Osteoblast (primary cell): ENCODE measurements at regions not wholly inside any gene's neighbourhood (a gene's known extent, or its start where the extent isn't known, plus 50 kb on each side); places are given as distances from the start of the nearest gene placed in this dataset. TPM values are rescaled to one million over a fixed set of nuclear protein-coding genes. Genes with fewer than 3 reads are reported as not detected.

Experiments used
- DNase-seq: peaks from one replicate; pipeline ENCODE4 v3.0.0; 2011; ENCODE audit warnings: low spot score, mixed read lengths; ENCODE audit not compliant: insufficient read length; ENCODE audit errors: missing footprints
- H2AFZ ChIP-seq: 2 replicates; pipeline ENCODE4 v1.6.0; 2011; ENCODE audit warnings: mild to moderate bottlenecking, low read length
- H3K27ac ChIP-seq: 2 replicates; pipeline ENCODE4 v1.5.1; 2011; ENCODE audit warnings: mild to moderate bottlenecking, low read depth, low read length, moderate library complexity
- H3K27me3 ChIP-seq: 2 replicates; pipeline ENCODE4 v1.6.0; 2012; ENCODE audit warnings: mild to moderate bottlenecking, control low read depth, inconsistent platforms, low read length, moderate library complexity; ENCODE audit not compliant: insufficient read depth
- H3K36me3 ChIP-seq: 2 replicates; pipeline ENCODE4 v1.5.1; 2011; ENCODE audit warnings: mild to moderate bottlenecking, low read length, control low read depth, moderate library complexity; ENCODE audit not compliant: insufficient read depth
- H3K4me1 ChIP-seq: 2 replicates; pipeline ENCODE4 v1.5.1; 2011; ENCODE audit warnings: mild to moderate bottlenecking, low read length, control low read depth, moderate library complexity; ENCODE audit not compliant: insufficient read depth
- H3K4me2 ChIP-seq: 2 replicates; pipeline ENCODE4 v1.6.0; 2011; ENCODE audit warnings: mild to moderate bottlenecking, low read length; ENCODE audit not compliant: insufficient read depth
- H3K4me3 ChIP-seq: fragments of 200-600 bp; sonication (generic); 3 replicates; pipeline ENCODE4 v1.5.1; 2012; ENCODE audit warnings: mild to moderate bottlenecking, low read length, inconsistent platforms; ENCODE audit not compliant: insufficient read depth
- H3K79me2 ChIP-seq: 2 replicates; pipeline ENCODE4 v1.6.0; 2012; ENCODE audit warnings: mild to moderate bottlenecking, low read length, control low read depth, inconsistent platforms; ENCODE audit not compliant: insufficient read depth
- H3K9me3 ChIP-seq: 2 replicates; pipeline ENCODE4 v1.5.1; 2011; ENCODE audit warnings: low read depth, low read length, control low read depth
- H4K20me1 ChIP-seq: 2 replicates; pipeline ENCODE4 v1.6.0; 2012; ENCODE audit warnings: mild to moderate bottlenecking, low read length, control low read depth; ENCODE audit not compliant: insufficient read depth
- CTCF ChIP-seq: IDR thresholded peaks from 2 replicates; pipeline ENCODE4 v1.5.1; 2011; ENCODE audit warnings: mild to moderate bottlenecking, low read depth, low read length, moderate library complexity; ENCODE audit errors: extremely low read depth
- small RNA-seq: library from RNA; depleted of rRNA; stranded (forward); fragments of <200 nt; gene quantifications from one replicate; pipeline ENCODE3, GENCODE V24; 2012

DNA sequence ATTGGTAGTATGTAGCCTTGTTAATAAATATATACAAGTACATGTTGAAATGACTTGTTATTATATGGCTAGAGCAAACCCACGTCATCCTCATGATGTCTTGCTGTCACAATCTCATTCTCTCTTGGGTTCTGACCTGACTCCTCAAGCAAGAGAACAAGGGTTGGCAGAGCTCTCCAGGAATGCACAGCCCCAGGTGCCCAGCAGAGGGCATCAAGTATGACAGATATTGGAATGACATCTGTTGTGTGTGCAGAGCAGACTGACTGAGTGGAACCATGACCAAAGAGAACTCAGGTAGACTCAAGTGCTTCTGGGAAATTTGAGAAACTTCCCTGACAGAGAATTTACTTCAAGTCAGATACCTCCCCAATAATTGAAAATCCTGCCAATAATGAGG, 90.6 kb downstream of the PAX1 start:
- no peaks in the 10 kb centered on the region for H4K20me1 ChIP-seq

DNA sequence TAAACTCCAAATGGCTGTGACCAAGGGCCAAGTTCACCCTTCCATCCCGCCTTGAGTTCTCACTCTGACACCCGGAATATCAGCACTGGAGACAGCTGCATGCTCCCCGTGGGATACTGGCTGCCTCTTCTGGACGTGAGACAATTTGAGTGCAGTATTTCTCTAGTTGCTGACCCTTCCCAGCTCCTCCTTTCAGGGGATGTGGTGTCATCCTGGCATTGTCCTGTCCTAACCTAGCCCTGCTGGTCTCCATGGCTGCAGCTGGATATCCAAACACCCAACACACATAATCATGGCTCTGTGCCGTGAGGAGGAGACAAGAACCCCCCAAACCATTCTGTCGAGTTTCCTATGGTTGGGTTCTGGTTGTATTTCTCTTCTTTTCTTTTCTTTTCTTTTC, 82.6 kb downstream of the PAX1 start:
- Histone ChIP-seq H4K20me1 (no peaks in the 10 kb centered on the region), H2AFZ (no peak overlapping the region), H3K79me2 (no peaks in the 10 kb centered on the region), H3K4me3 (no peak overlapping the region), H3K4me1 (no peaks in the 10 kb centered on the region), H3K4me2 (no peak overlapping the region), H3K36me3 (no peaks in the 10 kb centered on the region), H3K9me3 (peaks cover 2% of the 10 kb centered on the region), H3K27me3 (no peaks in the 10 kb centered on the region), H3K27ac (no peak overlapping the region)
- TF ChIP-seq CTCF, result no peak
- no peak for DNase-seq

More for the DNA sequence above, 90.6 kb downstream of the PAX1 start:
- peaks cover 2% of the 10 kb centered on the region for H3K9me3 ChIP-seq
- H3K4me2 ChIP-seq, result no peak overlapping the region
- no peaks in the 10 kb centered on the region for H3K79me2 ChIP-seq
- H3K36me3 ChIP-seq, result no peaks in the 10 kb centered on the region
- no peak overlapping the region for H3K4me3 ChIP-seq
- H3K27ac ChIP-seq, result no peak overlapping the region
- no peaks in the 10 kb centered on the region for H3K27me3 ChIP-seq
- no peak overlapping the region for H2AFZ ChIP-seq
- no peaks in the 10 kb centered on the region for H3K4me1 ChIP-seq
- DNase-seq, result no peak
- TF ChIP-seq CTCF, result no peak

GRCh38 chr20:21781446-21782075, 76.1 kb downstream of the PAX1 start:
- TF ChIP-seq CTCF, result no peak

DNA sequence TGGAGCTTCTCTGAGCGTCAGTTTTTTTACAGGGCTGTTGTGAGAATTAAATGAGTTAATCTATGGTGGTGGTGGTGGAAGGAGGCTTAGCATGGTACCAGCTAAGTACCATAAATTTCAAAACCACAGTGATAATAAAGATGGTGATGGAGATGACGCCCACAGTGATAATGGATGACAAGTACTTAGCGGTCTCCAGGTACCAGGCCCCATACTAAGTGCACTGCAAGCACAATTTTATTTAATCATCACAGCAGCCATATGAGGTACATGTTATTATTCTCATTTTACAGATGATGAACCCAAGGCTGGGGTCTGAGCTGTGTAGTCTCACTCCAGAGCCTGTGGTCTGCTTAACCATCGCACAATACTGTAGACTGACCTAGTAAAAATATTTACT, 75.1 kb downstream of the PAX1 start:
- no peaks in the 10 kb centered on the region for H3K79me2 ChIP-seq
- no peak overlapping the region for H3K27ac ChIP-seq
- no peaks in the 10 kb centered on the region for H3K4me1 ChIP-seq
- H3K36me3 ChIP-seq, result no peaks in the 10 kb centered on the region
- no peaks in the 10 kb centered on the region for H3K27me3 ChIP-seq
- H3K4me2 ChIP-seq, result no peak overlapping the region
- TF ChIP-seq CTCF, result no peak
- H4K20me1 ChIP-seq, result no peaks in the 10 kb centered on the region
- H2AFZ ChIP-seq, result no peak overlapping the region
- DNase-seq, result no peak
- H3K9me3 ChIP-seq, result peaks cover 3% of the 10 kb centered on the region
- no peak overlapping the region for H3K4me3 ChIP-seq

More at GRCh38 chr20:21781446-21782075, 76.1 kb downstream of the PAX1 start:
- no peak for DNase-seq
- no peaks in the 10 kb centered on the region for H3K27me3 ChIP-seq
- H3K79me2 ChIP-seq, result no peaks in the 10 kb centered on the region
- H3K4me3 ChIP-seq, result no peak overlapping the region
- peaks cover 3% of the 10 kb centered on the region for H3K9me3 ChIP-seq
- H2AFZ ChIP-seq, result no peak overlapping the region
- no peaks in the 10 kb centered on the region for H3K36me3 ChIP-seq
- no peaks in the 10 kb centered on the region for H4K20me1 ChIP-seq
- H3K27ac ChIP-seq, result no peak overlapping the region
- H3K4me1 ChIP-seq, result no peaks in the 10 kb centered on the region
- no peak overlapping the region for H3K4me2 ChIP-seq

Small RNAs in the stretch of these regions (small RNA-seq; reads per million reads assigned to genes)
- gene AL121912.1, result not detected
